SU-DHL-6 (cell line): ENCODE measurements at regions not wholly inside any gene's neighbourhood (a gene's known extent, or its start where the extent isn't known, plus 50 kb on each side); places are given as distances from the start of the nearest gene placed in this dataset.

Experiments
- CTCF ChIP-seq: fragments of 200-600 bp; sonication (generic); IDR thresholded peaks from one replicate; pipeline ENCODE4 v1.5.1; 2017; ENCODE audit warnings: antibody characterized with exemption, mild to moderate bottlenecking, low read length, moderate library complexity; ENCODE audit not compliant: insufficient read depth, poor library complexity, severe bottlenecking
- EZH2phosphoT487 ChIP-seq: fragments of 200-600 bp; sonication (generic), shearing (Covaris generic); conservative IDR thresholded peaks from 2 replicates; pipeline ENCODE4 v1.6.1; 2018; ENCODE audit warnings: mild to moderate bottlenecking, antibody characterized with exemption, low read length, moderate library complexity, mixed read lengths

- TF ChIP-seq EZH2phosphoT487 (no peak), CTCF (no peak)
Observed at GRCh38 chr7:45342236-45342635, 184.6 kb downstream of the RAMP3 start.
